ENCODE measurements at regions not wholly inside any gene's neighbourhood (a gene's known extent, or its start where the extent isn't known, plus 50 kb on each side); places are given as distances from the start of the nearest gene placed in this dataset.
"Not testable (repeated sequence)": the region's sequence is repeated elsewhere in the genome, so short reads cannot be mapped to it uniquely, and the experiment has no call there.

- no peak for DNase-seq
These were observed 425.4 kb upstream of the VRK2 start for GRCh38 chr2:57621122-57621663.

DNA sequence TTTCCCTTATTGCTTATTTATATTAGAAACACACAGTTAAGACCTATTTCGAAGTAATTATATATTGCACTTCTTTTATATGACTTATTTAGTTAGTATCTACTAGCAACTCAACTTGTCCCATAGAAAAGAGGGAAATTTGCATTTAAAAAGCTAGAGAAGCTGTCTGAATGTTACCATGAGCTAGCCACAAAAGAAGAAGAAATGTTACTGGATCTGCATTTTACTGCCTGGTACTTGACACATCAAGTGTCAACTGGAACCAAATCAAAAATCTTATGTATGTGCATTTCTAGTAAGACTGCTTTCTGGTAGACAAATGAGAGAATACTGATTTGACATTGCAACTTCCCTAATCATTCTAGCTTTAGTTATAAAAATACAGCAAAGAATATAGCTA, 424.6 kb upstream of the VRK2 start:
- DNase-seq, result no peak

DNA sequence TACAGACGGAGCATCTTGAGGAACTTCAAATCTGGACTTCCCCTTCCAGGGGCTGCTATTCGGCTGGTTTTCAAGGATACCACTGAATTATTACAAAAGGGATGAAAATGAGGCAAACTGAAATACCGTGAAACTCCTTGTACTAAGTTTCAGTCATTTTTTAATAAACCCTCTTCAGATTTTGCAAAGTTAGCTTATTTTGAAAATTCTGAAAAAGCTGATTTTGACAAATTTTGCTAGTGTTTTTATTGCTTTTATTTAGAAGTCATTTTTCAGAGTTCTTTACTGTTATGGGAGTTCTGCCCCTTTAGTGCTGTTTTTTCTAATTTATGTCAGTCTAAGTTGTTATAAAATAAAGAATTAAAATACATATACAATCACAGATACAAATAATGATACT, 390.4 kb upstream of the VRK2 start:
- DNase-seq, result no peak

- no peak for DNase-seq
These were observed 377.0 kb upstream of the VRK2 start for GRCh38 chr2:57669570-57669969.

- no peak for DNase-seq
These were observed 372.6 kb upstream of the VRK2 start for GRCh38 chr2:57674025-57674424.

DNA sequence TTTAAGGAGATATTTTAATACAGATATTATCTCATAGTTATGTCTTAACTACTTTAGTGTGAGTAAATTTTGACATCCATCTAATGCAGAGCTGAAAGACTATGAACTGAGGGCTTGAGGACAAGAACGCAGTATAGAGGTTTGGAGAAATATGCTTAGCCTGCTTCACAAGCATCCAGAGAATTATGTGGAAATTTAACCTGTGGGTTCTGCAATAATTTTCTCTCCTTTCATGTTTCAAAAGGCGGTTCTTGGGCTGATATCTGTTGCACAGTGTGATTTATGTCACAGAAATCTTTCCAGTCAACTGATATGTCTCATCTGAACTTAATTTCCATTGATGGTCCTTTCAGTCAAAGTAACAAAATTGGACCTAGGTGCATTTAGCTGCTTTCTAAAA, 371.9 kb upstream of the VRK2 start:
- DNase-seq, result no peak

DNA sequence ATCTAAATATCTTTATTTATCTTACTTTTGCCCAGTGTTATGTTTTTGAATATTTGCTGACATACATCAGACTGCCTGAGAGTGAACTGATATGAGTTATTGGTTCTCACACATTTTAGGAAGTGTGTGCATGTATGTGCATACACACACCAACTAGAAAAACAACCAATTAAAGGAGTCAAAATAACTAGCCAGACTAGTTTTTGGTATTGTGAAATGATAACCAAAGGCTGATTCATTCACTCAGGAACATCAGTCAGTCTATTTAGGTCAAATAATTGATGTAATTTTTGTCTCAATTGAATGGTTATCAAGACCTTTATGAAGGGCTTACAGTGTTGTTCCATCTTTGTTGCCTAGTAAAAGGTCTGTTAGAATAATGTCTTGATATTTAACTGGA, 369.3 kb upstream of the VRK2 start:
- no peak for DNase-seq

GRCh38 chr2:57681650-57682049, 365.0 kb upstream of the VRK2 start:
- no peak for DNase-seq

GRCh38 chr2:57685032-57685431, 361.6 kb upstream of the VRK2 start:
- DNase-seq, result no peak

DNA sequence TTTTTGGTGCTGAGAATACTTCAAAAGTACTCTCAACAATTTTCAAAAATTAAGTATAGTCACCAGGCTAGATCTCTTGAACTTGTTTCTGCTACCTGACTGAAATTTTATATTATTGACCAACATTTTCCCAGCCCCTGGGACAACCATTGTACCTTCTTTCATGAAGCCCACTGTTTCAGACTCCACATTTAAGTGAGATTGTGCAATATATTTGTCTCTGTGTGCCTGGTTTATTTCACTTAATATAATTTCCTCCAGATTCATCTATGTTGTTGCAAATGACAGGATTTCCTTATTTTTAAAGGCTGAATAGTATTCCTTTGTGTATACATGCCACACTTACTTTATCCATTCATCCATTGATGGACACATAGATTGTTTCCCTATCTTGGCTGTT, 354.2 kb upstream of the VRK2 start:
- DNase-seq, result no peak

GRCh38 chr2:57693177-57693576, 353.4 kb upstream of the VRK2 start:
- no peak for DNase-seq

GRCh38 chr2:57693965-57694364, 352.6 kb upstream of the VRK2 start:
- DNase-seq, result no peak

GRCh38 chr2:57696016-57696415, 350.6 kb upstream of the VRK2 start:
- DNase-seq, result no peak

GRCh38 chr2:57698392-57698791, 348.2 kb upstream of the VRK2 start:
- DNase-seq, result no peak

- no peak for DNase-seq
These were observed 347.6 kb upstream of the VRK2 start for GRCh38 chr2:57698935-57699449.

- no peak for DNase-seq
These were observed 345.2 kb upstream of the VRK2 start for GRCh38 chr2:57701391-57701791.

- no peak for DNase-seq
These were observed 343.2 kb upstream of the VRK2 start for GRCh38 chr2:57703407-57703806.

- not testable (repeated sequence) for DNase-seq
These were observed 338.8 kb upstream of the VRK2 start for GRCh38 chr2:57707794-57708193.

DNA sequence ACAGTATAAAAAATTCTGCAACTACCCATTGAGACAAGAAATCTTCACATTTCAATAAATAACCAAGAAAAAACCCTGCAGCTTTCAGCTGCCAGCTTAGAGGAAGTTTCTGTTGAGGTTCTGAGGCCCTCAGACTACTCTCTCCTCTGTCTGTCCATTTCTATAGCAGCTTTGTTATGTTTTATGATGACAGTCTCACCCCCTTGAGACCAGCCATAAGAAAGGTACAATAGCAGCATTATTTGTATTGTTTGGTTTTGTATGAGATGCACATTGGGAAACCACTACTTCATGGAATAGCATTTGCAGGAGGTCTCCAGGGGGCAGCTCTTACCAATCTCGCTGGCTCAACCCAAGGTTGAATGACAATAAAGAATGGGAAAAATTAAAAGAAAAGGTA, 334.6 kb upstream of the VRK2 start:
- no peak for DNase-seq

GRCh38 chr2:57720728-57721627, 325.6 kb upstream of the VRK2 start:
- DNase-seq, result peak; percentile 3

- no peak for DNase-seq
These were observed 321.2 kb upstream of the VRK2 start for GRCh38 chr2:57725337-57725947.

DNA sequence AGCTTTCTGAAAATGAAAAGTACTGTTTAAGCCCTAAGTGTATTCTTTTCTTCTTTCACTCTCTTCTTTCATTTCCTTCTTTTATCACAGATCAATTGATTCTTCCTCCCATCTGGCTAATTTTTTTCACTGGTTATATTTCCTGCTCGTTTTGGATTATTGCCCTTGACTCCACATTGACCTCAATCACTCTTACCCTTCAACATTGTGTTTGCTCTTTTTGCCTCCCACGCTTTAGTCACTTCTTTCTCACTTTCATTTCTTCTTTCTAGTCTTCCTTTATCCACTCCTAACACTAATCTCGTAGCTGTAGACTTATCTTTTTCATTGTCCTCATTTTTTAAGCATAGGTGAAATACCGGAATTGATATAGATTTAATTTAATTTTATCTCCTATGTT, 320.3 kb upstream of the VRK2 start:
- DNase-seq, result no peak

DNA sequence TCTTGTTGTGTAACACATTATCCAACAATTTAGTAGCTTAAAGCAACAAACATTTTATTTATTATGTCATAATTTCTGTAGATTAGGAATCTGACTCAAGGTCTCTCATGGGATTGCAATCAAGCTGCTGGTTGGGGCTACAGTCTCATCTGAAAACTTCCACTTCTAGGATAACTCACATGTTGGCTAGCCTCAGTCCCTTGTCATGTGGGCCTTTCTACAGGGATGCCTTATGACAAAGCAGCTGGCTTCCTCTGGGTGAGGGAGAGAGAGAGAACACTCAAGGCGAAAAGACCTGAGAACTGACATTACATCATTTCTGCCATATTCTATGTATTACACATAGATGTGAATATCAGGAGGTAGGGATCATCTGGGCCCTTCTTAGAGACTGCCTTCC, 317.9 kb upstream of the VRK2 start:
- DNase-seq, result no peak

DNA sequence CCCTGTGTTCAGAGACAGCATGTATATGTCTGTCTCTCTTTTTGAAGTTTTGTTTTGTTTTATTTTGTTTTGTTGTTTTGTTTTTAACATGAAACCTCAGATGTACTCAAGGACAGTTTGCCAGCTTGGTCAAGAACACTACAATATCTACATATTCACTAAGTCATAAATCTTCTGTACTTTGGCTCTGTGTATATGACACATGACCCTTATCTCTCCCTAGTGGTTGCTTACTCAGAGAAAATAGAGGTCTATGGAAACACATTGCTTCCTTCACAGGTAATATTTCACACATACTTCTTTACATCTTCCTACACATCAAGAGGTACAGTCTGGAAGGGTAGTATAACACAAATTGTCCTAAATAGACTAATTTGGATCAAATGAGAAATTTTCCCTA, 312.6 kb upstream of the VRK2 start:
- no peak for DNase-seq
